IPS-15b (cell line): ENCODE measurements at regions not wholly inside any gene's neighbourhood (a gene's known extent, or its start where the extent isn't known, plus 50 kb on each side); places are given as distances from the start of the nearest gene placed in this dataset.

Experiments used
- H3K27me3 ChIP-seq: one replicate; pipeline ENCODE4 v1.6.1; 2013; ENCODE audit warnings: low read length; ENCODE audit not compliant: control insufficient read depth, insufficient read depth
- H3K36me3 ChIP-seq: one replicate; pipeline ENCODE4 v1.6.1; 2013; ENCODE audit warnings: low read length; ENCODE audit not compliant: control insufficient read depth, insufficient read depth
- H3K4me1 ChIP-seq: one replicate; pipeline ENCODE4 v1.6.1; 2013; ENCODE audit warnings: mild to moderate bottlenecking, low read length; ENCODE audit not compliant: control insufficient read depth, insufficient read depth
- H3K4me3 ChIP-seq: one replicate; pipeline ENCODE4 v1.5.1; 2013; ENCODE audit warnings: low read depth, low read length
- H3K9ac ChIP-seq: one replicate; pipeline ENCODE4 v1.6.1; 2013; ENCODE audit warnings: low read depth, mild to moderate bottlenecking, low read length
- H3K9me3 ChIP-seq: one replicate; pipeline ENCODE4 v1.6.1; 2013; ENCODE audit warnings: mild to moderate bottlenecking, low read length; ENCODE audit not compliant: control insufficient read depth, insufficient read depth

DNA sequence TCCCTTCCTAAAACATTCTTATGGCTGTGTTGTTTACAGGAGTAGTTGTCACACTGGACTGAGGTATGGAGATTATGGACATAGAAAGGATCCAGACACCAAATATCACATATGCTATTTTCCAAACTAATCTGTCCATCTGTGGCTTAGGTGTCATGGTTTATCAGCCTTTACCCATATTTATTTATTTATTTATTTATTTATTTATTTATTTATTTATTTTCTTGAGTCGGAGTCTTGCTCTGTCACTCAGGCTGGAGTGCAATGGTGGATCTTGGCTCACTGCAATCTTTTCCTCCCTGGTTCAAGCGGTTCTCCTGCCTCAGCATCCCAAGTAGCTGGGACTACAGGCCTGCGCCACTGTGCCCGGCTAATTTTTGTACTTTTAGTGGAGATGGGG is 1103.1 kb downstream of the MAT2B start:
- H3K4me3 ChIP-seq, result no peak overlapping the region
- no peaks in the 10 kb centered on the region for H3K36me3 ChIP-seq
- no peaks in the 10 kb centered on the region for H3K27me3 ChIP-seq
- H3K9me3 ChIP-seq, result no peaks in the 10 kb centered on the region
- no peak overlapping the region for H3K9ac ChIP-seq
- H3K4me1 ChIP-seq, result no peaks in the 10 kb centered on the region

DNA sequence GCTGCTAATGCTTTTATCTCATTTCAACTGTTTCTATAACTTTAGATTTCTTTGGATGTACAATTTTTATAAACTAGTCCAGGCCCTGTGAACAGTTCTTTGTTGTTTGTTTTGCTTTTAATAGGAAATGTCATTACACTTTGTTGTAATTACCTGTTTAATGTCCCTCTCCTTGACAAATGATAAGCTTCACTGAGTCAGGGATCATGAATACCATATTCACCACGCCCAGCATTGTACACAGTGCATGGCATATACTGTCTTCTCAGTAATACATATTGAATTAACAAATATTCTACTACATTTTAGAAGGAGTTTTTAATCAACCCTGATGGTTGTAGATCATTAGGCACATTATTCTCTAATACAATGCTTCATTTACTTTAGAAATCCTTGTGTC is 1105.0 kb downstream of the MAT2B start:
- H3K4me1 ChIP-seq, result no peaks in the 10 kb centered on the region
- no peaks in the 10 kb centered on the region for H3K36me3 ChIP-seq
- H3K4me3 ChIP-seq, result no peak overlapping the region
- no peak overlapping the region for H3K9ac ChIP-seq
- no peaks in the 10 kb centered on the region for H3K9me3 ChIP-seq
- no peaks in the 10 kb centered on the region for H3K27me3 ChIP-seq

DNA sequence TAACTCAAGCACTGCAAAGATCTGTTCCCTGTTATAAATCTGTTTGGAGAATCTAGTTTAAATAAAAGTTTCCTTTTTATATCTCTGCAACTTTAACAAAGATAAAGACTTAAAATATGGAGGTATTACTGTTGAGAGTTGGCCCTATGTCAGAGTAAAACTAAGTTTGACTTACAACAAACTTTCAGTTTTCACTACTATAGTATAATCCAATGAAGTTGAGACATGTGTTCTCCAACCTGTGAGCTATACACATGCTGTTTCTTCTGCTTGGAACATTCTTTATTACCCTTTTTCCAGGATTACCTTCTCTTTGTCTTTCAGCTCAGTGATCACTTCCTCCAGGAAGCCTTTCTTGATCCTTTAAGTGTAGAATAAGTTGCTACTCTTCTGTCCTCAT is 1109.3 kb downstream of the MAT2B start:
- Histone ChIP-seq H3K4me3 (no peak overlapping the region), H3K4me1 (no peaks in the 10 kb centered on the region), H3K36me3 (no peaks in the 10 kb centered on the region), H3K27me3 (no peaks in the 10 kb centered on the region), H3K9ac (no peak overlapping the region), H3K9me3 (no peaks in the 10 kb centered on the region)

DNA sequence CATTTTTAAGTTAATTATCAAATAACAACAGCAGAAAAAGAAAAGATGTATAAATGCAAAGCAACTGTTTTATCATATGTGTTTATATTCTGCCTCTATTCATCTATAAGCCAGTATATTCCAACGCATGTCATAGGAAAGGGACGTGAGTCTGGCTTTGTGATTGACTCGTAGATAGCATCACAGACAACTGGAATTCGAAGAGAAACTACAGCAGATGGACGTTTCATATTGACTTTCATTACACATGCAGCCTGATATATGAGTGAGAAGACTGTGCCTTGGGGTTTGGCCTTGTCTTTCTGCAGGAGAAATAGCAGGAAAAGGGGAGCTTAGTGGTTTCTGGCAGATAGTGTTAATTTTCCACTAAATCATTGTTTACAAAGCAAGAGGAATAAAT is 1111.9 kb downstream of the MAT2B start:
- no peaks in the 10 kb centered on the region for H3K27me3 ChIP-seq
- H3K4me1 ChIP-seq, result no peaks in the 10 kb centered on the region
- no peak overlapping the region for H3K9ac ChIP-seq
- H3K9me3 ChIP-seq, result no peaks in the 10 kb centered on the region
- no peaks in the 10 kb centered on the region for H3K36me3 ChIP-seq
- no peak overlapping the region for H3K4me3 ChIP-seq

DNA sequence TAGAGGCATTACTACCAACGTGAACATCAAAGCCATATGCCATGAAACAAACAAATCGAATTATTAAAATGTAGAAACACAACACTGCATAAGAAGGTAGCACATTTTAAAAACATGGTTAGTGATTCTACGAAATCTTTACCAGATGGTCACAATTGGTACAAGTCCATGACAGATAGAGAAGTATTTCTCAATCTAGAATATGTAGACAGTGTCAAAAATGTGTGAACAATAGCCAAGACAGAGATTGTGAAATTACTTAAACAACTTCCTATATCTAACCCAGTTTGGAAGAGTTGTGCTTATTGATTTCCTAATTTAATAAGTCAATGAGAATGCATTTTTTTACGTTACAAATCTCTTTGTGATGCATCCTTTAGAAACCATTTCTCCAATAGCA is 1121.6 kb downstream of the MAT2B start:
- no peak overlapping the region for H3K4me3 ChIP-seq
- no peak overlapping the region for H3K9ac ChIP-seq
- H3K36me3 ChIP-seq, result no peaks in the 10 kb centered on the region
- H3K9me3 ChIP-seq, result no peaks in the 10 kb centered on the region
- no peaks in the 10 kb centered on the region for H3K27me3 ChIP-seq
- H3K4me1 ChIP-seq, result no peaks in the 10 kb centered on the region

DNA sequence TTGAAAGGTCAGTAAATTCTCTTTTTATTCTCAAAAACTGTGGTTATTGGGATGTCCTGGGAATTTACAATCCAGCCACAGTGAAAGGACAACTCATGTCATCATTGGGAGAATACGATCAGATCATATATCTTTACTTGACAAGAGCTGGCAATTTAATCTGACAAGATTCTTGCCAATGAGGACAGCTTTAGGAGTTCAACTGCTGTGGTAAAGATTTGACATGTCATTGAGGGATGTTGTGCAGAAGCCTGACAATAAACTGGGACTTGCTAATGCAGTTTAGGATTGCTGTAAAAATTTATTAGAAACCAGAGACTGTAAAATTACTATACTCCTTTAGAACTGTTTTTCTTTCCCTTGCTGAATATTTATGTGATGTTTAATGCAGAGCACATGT is 1131.0 kb downstream of the MAT2B start:
- no peaks in the 10 kb centered on the region for H3K4me1 ChIP-seq
- H3K9me3 ChIP-seq, result no peaks in the 10 kb centered on the region
- H3K9ac ChIP-seq, result no peak overlapping the region
- no peak overlapping the region for H3K4me3 ChIP-seq
- H3K27me3 ChIP-seq, result no peaks in the 10 kb centered on the region
- H3K36me3 ChIP-seq, result no peaks in the 10 kb centered on the region

DNA sequence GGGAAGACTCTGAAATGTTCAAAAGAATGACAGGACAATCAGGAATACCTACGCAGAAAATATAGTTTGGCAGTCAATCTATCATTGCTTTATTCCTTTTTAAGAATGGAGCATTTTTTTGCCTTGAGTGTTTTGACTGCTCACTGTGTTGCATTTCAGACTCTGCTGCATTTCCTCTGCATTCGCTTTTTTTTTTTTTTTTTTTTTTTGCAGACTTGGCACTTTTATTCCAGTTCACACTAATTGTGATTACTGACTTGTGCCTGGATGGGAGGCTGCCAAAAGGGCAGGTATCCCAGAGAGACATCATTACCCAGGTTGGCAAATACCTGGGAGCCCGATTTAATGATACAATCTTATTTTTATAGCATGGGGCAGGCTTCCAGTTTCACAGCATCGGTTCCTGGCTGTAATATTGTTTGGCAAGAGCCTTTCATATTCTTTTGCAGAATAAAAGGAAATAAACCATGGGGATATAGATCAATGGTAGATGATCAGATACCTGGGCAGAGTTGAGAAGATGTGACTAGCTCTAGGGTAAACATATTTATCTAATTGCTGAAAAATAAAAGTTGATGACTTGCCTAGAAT is 1132.6 kb downstream of the MAT2B start:
- Histone ChIP-seq H3K27me3 (no peaks in the 10 kb centered on the region), H3K4me1 (no peaks in the 10 kb centered on the region), H3K4me3 (no peak overlapping the region), H3K36me3 (no peaks in the 10 kb centered on the region), H3K9me3 (no peaks in the 10 kb centered on the region), H3K9ac (no peak overlapping the region)

DNA sequence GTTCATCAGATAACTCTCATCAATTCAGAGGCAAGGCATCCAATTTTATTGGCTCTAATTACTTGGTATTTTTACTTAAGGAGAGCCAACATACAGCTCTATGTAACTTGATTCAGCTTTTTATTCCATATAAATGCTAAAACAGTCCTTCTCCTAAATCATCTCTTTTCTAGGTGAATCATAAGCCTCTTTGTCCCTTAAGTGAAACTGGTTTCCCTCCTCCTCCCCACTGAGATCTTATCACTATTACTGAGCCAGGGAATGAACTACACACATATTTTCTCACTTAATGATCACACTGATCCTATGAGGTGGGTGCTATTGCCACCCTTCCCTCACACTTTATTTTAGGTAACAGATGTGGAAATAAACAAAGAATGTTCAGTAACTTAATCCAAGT is 1143.8 kb downstream of the MAT2B start:
- Histone ChIP-seq H3K9me3 (no peaks in the 10 kb centered on the region), H3K4me1 (no peaks in the 10 kb centered on the region), H3K36me3 (no peaks in the 10 kb centered on the region), H3K4me3 (no peak overlapping the region), H3K9ac (no peak overlapping the region), H3K27me3 (no peaks in the 10 kb centered on the region)

DNA sequence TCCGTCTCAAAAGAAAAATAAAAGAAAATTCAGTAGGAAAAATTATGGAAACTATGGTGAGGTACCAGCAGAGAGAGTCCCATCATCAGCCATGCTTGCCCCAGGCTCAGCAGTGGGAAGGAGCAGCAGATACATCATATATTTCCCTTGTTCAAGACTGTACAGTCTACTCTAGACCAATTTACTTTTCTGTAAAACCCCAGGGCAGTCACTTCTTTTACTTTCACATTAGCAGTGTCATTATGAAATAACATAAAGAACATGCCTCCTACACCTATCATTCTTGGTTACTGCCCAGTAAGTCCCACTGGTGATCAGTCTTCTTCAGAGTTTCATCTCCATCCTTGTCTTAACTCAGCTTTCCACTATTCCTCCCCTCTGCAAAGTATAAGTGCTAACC is 1145.0 kb downstream of the MAT2B start:
- no peak overlapping the region for H3K9ac ChIP-seq
- H3K27me3 ChIP-seq, result no peaks in the 10 kb centered on the region
- no peaks in the 10 kb centered on the region for H3K4me1 ChIP-seq
- H3K4me3 ChIP-seq, result no peak overlapping the region
- no peaks in the 10 kb centered on the region for H3K36me3 ChIP-seq
- H3K9me3 ChIP-seq, result no peaks in the 10 kb centered on the region

DNA sequence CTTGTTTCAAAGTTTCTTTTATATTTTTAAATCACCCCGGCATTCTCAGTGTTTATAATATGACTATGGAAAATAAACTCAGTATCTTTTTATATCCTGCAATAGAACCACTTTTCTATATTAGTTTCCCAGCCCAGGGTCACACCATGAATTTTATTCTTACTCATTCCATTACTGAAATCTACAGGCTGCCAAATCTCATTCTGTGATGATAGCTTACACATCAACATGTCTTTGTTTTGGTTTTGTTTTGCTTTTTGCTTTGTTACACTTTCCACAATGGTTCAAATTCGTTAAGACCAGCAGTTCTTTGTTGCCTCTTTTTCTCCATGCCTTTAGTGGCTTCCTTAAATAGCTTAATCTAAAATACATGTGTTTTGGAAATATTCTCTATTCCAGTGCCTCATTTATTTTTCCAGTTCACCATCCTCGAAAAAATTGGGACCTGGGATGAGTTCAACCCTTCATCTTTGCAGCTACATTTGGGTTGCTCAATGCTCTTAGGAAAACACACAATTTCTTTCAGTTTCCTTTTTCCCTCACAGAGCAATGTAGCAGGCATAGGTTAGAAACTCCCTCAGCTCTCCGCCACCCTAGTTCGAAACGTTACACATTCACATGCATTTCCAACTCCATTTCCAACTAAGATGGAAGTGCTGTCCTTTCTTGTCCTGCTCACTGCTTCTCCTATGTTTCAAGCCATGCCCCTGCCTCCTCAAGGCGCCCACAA is 1146.3 kb downstream of the MAT2B start:
- no peaks in the 10 kb centered on the region for H3K9me3 ChIP-seq
- H3K9ac ChIP-seq, result no peak overlapping the region
- no peaks in the 10 kb centered on the region for H3K36me3 ChIP-seq
- no peak overlapping the region for H3K4me3 ChIP-seq
- H3K4me1 ChIP-seq, result no peaks in the 10 kb centered on the region
- no peaks in the 10 kb centered on the region for H3K27me3 ChIP-seq

DNA sequence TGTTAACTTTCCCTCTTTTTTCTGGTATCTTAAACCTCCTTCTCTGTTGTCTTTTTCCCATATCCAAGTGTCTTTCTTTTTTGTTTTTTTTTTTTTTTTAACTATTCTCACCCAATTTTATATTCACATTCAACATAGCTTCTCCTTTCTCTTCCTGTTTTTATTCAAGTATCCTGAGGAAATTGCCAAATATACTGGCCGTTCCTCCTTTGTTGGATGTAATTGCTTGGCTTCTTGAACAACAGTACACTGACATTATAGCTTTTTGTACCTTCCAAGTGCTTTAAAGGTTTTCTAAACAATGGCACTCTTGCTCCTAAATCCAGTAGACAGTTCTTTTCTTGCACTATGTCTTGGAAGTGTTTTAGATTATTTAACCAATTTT is 1146.8 kb downstream of the MAT2B start:
- H3K9me3 ChIP-seq, result no peaks in the 10 kb centered on the region

DNA sequence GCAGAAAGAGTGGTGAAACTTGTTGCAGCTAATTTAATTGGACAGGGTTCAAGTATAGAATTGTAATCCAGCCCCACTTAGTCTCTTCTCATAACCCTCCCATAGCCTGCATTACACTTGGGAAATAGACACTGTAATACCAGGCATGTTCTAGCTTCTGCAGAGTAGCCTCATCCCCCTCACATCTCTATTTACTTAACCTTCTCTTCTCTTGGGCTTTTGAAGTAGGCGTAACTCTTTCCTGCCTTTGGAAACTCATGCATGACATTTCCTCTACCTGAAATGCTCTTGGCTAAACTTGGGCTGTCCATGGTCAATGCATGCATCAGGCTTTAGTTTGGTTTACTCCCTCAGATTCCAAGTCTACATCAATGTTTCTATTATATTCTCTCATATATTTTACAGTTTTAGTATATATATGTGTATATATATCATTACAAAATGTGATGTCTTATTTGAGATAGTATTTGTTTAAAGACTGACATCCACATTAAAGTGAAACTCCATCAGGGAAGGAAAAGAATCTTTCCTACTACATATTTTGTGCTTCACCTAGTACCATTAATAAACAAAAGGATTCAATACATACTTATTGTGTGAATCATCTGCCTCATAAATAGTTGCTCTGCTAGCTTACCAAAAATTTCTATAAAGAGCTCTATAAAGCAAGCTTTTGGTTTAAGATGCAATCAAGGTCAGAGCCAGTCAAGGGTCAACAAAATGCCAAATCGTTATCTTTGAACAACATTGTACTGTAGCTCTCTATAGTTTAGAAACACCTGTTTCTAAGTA is 1158.0 kb downstream of the MAT2B start:
- Histone ChIP-seq H3K9me3 (no peaks in the 10 kb centered on the region), H3K27me3 (no peaks in the 10 kb centered on the region), H3K36me3 (no peaks in the 10 kb centered on the region), H3K9ac (no peak overlapping the region), H3K4me3 (no peak overlapping the region), H3K4me1 (no peaks in the 10 kb centered on the region)

More for the DNA sequence above, 1146.8 kb downstream of the MAT2B start:
- no peaks in the 10 kb centered on the region for H3K4me1 ChIP-seq
- H3K36me3 ChIP-seq, result no peaks in the 10 kb centered on the region
- H3K9ac ChIP-seq, result no peak overlapping the region
- no peaks in the 10 kb centered on the region for H3K27me3 ChIP-seq
- no peak overlapping the region for H3K4me3 ChIP-seq
